ENCODE measurements at regions not wholly inside any gene's neighbourhood (a gene's known extent, or its start where the extent isn't known, plus 50 kb on each side); places are given as distances from the start of the nearest gene placed in this dataset.

DNA sequence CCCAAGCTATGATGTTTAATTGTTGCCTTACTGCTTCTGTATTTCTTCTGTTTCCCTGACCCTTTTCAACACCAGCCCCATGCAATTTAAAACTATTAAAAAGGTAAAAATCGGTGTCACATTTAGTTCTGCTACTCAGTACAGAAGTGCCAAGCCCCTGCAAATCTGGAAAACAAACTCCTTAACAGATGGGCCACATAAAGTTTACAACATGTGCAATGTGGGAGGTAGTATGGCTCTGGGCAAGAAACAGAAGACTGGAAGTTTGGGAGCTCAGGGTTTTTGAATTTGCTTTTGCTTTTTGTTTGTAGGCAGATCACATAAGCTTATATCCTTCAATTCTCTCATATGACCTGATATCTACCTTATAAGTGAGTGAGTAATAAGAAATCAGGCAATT is 404.0 kb upstream of the ATP2B1 start:
- no peak for DNase-seq

- DNase-seq: no peak
Measured at GRCh38 chr12:90111791-90112580, 403.3 kb upstream of the ATP2B1 start.

DNA sequence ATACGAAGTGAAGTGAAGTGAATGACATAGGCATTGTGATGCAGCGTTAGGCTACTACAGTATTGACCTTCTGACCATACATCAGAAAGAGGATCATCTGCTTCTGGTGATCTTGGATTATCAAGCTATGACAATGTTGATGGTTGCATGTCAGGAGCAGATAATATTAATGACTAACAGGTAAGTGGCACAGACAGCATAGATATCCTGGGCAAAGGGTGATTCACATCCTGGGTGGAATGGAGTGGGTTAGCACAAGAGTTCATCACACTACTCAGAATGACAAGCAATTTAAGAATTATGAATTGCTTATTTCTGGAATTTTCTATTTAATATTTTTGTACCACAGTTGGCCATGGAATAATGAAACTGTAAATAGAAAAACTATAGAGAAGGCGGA is 397.9 kb upstream of the ATP2B1 start:
- no peak for DNase-seq

GRCh38 chr12:90102957-90103652 is 394.5 kb upstream of the ATP2B1 start:
- DNase-seq: no peak

DNA sequence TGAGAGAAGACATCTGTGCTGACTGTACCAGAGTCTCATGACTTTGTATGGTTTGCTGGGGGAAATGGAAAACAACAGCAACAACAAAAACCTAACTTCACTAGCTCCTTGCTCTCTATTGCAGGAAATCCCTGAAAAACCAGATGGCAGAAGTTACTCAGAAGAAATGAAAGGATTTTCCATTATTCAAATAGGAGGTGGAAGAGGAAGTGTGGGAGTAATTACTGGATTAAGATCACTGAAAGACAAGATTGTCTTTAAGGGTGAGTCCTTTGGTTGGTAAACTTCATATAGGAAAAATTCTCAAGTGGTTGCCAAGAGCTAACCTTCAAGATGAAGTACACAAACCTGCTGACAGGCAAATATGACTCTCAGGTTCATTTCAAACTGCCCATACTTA is 391.9 kb upstream of the ATP2B1 start:
- no peak for DNase-seq

DNA sequence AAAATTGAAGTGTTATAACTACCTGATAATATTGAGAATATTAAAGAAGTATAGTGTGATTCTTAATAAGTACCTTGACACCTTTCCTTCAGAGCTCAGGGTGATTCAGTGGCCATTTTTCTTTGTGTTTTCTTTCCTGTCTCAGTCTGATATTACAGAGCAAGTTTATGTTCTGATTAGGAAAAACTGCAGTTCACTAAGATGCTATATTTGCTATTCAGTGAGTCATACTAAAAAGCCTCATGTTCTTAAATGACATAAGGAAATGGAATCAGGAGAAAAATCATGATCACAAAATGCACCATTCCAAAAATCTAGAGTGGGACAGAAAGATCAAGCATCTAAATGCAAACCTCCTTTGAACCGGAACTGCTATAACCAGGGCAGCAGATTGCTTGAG is 390.6 kb upstream of the ATP2B1 start:
- DNase-seq: no peak

DNA sequence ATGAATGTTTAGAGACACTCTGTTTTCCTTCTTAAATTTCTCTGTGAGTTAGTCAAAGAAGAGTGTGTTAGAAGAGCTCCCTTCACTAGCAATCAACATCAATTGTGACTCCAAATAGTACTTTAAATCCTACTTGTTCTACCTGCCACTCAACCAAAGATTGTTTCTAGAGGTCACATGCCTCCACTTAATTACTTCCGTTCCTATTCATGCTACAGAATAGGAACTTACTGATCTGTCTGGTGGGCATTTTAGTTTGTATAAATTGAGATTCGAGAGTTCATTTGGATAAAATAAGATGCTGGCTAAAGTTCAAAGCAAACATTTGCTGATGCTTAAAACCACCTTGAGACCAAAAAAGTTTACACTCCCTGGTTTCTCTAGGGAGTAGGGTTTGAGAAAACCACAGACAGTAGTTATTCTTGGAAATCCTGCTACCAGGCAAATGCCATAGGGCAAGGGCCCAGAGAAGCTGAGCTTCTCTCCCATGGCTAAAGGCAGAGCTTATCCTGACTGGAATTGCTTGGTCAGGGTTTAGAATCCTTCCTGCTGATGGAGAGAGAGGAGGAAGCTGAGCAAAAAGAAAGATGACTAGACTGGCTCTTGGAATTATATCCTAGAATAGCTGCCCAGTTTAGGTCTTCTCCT is 389.6 kb upstream of the ATP2B1 start:
- no peak for DNase-seq

- no peak for DNase-seq
Measured at GRCh38 chr12:90091809-90092208, 383.2 kb upstream of the ATP2B1 start.

DNA sequence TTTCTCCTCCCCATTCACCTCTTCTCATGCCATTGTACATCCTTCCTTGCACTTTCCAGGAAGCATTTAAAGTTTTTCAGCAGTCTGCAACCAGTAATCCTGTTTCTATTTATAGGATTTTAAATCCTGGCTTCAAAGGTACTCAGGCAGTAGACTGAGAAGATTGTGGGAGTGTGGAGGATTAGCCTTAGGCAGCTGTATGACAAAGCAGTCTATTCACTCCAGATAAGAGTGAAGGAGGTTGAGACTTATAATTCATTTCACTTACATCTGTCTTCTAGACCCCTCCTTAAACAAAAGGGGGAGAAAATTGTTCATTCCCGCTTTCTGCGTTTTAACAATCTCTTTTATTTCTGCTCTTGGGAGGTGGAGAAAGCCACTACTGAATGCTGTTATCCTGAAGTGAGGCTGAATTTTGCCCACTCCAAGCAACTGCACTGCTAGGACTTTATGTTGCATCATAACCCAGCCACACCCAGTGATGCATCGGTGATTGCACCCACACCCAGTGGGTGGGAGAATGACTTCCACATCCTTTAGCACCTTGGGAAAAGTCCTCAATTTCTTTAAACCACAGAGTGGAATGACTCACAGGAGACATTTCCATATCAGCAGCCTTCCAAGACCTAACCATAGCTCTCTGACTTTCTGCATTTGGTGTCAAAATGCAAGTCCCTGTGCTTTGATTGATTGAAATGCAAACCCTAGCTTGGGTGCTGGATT is 382.5 kb upstream of the ATP2B1 start:
- DNase-seq: no peak

DNA sequence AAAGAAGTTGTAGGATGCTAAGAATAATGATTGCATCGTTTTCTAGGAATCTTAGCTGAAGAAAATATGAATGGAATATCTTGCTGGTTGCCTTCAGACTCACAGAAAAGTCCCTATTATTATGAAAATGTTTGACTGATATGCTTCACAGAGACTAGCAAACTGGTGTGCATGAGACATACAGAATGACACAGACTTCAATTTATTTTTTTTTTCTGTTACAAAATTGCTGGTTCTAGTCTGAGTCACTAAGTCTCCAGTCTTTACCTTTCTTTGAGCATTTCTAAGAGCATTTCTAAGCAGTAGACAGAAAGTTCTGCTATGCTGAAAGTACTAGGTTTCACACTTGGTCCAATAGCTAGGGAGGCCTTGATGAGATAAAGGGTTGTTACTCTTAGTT is 377.6 kb upstream of the ATP2B1 start:
- no peak for DNase-seq

- DNase-seq: no peak
Measured at GRCh38 chr12:90085494-90086274, 377.0 kb upstream of the ATP2B1 start.

DNA sequence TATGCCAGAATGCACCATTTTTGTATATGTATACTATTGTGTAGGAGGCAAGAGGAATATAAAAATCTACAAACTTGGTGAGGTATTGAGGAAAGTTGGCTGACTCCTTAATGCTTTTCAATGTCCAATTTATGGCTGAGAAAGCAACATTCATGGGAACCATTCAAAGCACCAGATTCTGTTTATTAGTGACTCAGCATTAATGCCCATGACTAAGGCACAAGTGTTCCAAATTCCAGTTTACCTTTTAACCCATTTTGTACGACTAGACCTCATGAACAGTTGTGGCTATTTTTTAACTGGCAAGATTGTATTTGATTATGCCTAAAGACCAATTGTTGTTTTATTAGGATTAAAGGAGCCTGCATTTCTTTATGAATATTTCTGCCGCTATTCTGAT is 375.4 kb upstream of the ATP2B1 start:
- DNase-seq: no peak

DNA sequence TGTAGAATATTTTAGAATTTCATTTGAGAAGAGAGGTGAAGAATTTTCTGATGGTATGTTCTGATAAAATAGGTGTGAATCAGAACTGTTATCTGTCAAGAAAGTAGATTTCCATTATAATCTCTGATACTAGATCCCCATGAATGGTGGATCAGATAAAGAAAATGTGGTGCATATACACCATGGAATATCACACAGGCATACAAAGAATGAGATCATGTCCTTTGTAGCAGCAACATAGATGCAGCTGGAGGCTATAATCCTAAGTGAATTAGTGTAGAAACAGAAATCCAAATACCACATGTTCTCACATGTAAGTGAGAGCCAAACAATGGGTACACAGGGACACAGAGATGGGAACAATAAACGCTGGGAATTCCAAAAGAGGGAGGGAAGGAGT is 372.0 kb upstream of the ATP2B1 start:
- DNase-seq: no peak

DNA sequence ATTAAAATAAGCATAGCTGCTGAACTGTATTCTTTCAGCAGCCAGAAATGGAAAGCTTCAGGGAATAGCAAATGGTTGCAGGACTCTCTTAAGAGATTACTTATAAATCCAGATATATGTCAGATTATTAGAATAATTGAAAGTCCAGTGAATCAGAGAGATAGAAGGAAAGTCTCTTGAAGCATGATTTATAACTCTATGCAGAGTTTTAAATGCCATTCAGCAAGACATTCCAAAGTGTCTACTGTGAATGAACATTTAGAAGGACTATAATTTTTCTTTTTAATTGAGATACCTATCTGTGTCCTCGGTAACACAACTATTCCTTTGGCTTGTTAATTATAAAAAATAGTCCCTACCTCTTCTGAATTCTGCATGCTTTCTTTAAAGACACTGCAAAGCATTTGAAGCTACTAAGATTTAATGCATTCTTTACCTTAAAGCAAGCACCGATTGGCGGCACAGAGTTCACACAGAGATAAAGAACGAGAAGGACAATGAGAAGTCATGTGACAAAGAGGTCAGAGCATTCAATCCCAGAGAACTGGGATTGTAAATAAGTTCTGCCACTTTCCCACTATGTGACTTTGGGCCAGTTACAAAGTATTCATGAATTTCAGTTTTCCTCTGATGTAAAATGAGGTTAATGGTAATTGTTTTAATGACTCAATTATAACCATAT is 371.0 kb upstream of the ATP2B1 start:
- DNase-seq: no peak

DNA sequence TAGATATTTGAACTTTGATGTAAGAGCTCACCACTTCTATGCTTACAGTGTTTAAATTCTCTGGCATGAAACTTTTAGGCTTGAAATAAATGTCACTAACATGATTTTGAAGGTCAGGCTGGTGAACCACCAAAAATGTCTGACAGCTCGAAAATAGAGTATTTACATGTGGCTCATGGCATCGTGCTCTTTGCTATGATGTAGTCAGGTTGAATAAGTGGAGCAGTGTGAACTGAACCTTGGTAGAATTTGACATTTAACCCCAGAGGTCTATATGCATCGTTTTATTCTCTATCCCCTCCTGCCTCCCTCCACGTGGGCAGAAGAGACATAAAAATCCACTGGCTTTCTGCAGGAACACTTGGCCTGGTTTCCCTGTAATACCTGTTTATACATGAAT is 369.7 kb upstream of the ATP2B1 start:
- no peak for DNase-seq

GRCh38 chr12:90077756-90078155 is 369.1 kb upstream of the ATP2B1 start:
- no peak for DNase-seq

- no peak for DNase-seq
Measured at GRCh38 chr12:90076851-90077319, 368.2 kb upstream of the ATP2B1 start.

DNA sequence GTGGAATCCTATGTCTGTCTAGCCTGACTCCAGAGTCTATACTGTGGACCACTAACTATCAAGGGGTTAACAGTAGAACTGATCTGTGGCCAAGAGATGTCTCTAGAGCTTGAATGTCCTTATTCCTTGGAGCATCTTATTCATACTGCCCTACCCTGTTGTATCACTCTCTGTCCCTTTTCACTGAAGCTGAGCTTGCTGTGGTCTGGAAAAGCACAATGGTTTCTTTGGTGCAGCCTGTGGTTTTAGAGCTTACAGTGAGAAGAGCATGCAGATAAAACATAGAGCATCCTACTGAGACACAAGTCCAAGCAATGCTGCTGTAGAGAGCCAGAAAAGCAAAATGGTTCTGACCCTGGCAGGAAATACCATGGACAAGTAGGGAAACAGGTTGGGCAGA is 367.0 kb upstream of the ATP2B1 start:
- DNase-seq: no peak

DNA sequence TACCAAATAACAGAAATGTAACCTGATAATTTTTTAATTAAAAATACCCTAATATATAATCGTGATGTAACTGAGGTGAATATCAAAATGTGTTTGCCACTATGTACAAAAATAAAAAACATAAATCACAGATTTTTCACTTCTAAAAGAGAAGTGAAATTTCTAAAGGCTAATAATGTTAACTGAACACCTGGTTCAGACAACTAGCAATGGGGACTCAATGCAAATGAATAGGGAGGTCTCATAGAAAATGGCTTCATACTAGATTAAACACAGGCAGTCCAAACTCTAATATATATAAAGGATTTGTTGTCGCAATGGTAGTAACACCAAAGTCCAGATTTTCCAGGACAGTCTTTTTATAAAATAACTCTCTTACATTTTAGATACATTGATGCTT is 365.4 kb upstream of the ATP2B1 start:
- no peak for DNase-seq

DNA sequence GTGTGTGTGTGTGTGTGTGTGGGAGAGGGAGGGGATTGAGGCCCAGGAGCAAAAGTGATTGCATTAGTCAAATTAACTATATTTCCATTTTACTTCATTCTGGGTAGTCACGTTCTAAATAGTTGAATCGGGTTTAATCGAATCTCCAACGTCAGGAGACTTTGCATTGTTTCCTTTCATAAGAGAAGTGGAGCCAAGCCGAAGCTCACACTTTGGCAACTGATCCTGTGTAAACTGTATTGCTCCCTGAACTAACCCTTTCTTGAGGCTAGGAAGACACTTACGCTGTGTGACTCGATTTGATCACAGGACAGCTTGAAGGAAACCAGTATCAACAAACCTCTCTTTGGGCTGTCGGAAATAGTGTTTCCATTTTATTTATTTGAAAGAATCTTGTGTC is 363.4 kb upstream of the ATP2B1 start:
- no peak for DNase-seq

- DNase-seq: no peak
Measured at GRCh38 chr12:90069711-90070110, 361.1 kb upstream of the ATP2B1 start.

DNA sequence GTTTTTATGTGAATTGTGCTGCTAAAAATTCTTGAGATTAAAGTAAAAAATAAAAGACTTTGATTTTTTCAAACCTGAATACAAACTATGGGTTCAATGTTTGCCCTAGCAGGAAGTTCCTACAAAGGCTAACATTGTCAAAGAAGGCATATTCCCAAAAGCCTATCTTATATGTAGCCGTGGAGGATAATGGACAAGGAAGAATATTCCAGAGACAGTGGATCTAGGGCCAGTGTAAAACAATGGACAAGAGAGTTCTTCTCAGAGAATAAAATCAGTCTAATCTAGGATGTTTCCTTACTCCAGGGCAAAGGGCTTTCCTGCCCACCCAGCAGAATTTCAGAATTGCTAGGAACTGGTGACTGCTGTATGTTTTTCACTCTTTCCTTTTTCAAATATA is 359.2 kb upstream of the ATP2B1 start:
- DNase-seq: no peak
